SK-N-SH (cell line): ENCODE measurements at regions not wholly inside any gene's neighbourhood (a gene's known extent, or its start where the extent isn't known, plus 50 kb on each side); places are given as distances from the start of the nearest gene placed in this dataset.
"Not testable (repeated sequence)": the region's sequence is repeated elsewhere in the genome, so short reads cannot be mapped to it uniquely, and the experiment has no call there.

Experiments
- TAF1 ChIP-seq: IDR thresholded peaks from 2 replicates; pipeline ENCODE4 v1.6.1; 2012; ENCODE audit warnings: low read depth, mild to moderate bottlenecking, low read length, moderate library complexity, borderline replicate concordance
- USF1 ChIP-seq: IDR thresholded peaks from 2 replicates; pipeline ENCODE4 v1.4.0; 2012; ENCODE audit warnings: low read depth, borderline replicate concordance
- TF ChIP-seq, protein P1 (sequence below): fragments of 200-600 bp; sonication (generic); IDR thresholded peaks from 2 replicates; pipeline ENCODE4 v1.6.1; 2017; ENCODE audit warnings: antibody characterized with exemption, mild to moderate bottlenecking, moderate library complexity
- TF ChIP-seq, protein P2 (sequence below): IDR thresholded peaks from 2 replicates; pipeline ENCODE4 v1.4.0; 2012; ENCODE audit warnings: low read depth

GRCh38 chr1:70507991-70508390 is 96.9 kb downstream of the CTH start:
- TF ChIP-seq, protein P1, sequence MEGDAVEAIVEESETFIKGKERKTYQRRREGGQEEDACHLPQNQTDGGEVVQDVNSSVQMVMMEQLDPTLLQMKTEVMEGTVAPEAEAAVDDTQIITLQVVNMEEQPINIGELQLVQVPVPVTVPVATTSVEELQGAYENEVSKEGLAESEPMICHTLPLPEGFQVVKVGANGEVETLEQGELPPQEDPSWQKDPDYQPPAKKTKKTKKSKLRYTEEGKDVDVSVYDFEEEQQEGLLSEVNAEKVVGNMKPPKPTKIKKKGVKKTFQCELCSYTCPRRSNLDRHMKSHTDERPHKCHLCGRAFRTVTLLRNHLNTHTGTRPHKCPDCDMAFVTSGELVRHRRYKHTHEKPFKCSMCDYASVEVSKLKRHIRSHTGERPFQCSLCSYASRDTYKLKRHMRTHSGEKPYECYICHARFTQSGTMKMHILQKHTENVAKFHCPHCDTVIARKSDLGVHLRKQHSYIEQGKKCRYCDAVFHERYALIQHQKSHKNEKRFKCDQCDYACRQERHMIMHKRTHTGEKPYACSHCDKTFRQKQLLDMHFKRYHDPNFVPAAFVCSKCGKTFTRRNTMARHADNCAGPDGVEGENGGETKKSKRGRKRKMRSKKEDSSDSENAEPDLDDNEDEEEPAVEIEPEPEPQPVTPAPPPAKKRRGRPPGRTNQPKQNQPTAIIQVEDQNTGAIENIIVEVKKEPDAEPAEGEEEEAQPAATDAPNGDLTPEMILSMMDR: not testable (repeated sequence)
- TF ChIP-seq USF1, TAF1: not testable (repeated sequence)
- TF ChIP-seq, protein P2, sequence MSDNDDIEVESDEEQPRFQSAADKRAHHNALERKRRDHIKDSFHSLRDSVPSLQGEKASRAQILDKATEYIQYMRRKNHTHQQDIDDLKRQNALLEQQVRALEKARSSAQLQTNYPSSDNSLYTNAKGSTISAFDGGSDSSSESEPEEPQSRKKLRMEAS: not testable (repeated sequence)
